Panc1 (cell line): ENCODE measurements at regions not wholly inside any gene's neighbourhood (a gene's known extent, or its start where the extent isn't known, plus 50 kb on each side); places are given as distances from the start of the nearest gene placed in this dataset.

Source experiments
- ATAC-seq: fragments of 200-7000 bp; cut with Tn5 transposase; 2 replicates; pipeline ENCODE4 v1.9.1; 2020; ENCODE audit warnings: mild to moderate bottlenecking, moderate library complexity
- BruUV-seq: library from RNA; stranded (reverse); fragments of 400-500 nt; replicated peaks from 2 replicates; lab custom pipeline; 2021; lab: Mats Ljungman, UMichigan
- CTCF ChIA-PET: fragments of 300-600 bp; sonication (Branson Sonifier 250); formaldehyde crosslinking; loops from one replicate; lab custom pipeline; 2022; ENCODE audit warnings: antibody characterized with exemption; lab: Charles Lee
- POLR2A ChIA-PET: fragments of 300-600 bp; sonication (Branson Sonifier 250); formaldehyde crosslinking; loops from one replicate; lab custom pipeline; 2022; ENCODE audit warnings: antibody characterized with exemption; lab: Charles Lee
- DNase-seq: peaks from one replicate; pipeline ENCODE4 v3.0.0-alpha.2; 2010; ENCODE audit warnings: low read depth, low spot score
- H3K27ac ChIP-seq: 2 replicates; pipeline ENCODE4 v1.5.1; 2011; ENCODE audit warnings: mild to moderate bottlenecking, low read length, inconsistent platforms
- H3K27me3 ChIP-seq: fragments of 200-500 bp; sonication (Bioruptor generic); 2 replicates; pipeline ENCODE4 v1.6.0; 2014; ENCODE audit warnings: low read length, inconsistent platforms; ENCODE audit not compliant: control insufficient read depth, insufficient read depth
- H3K36me3 ChIP-seq: fragments of 200-500 bp; sonication (Bioruptor generic); 2 replicates; pipeline ENCODE4 v1.5.1; 2014; ENCODE audit warnings: inconsistent platforms, mild to moderate bottlenecking, low read length, moderate library complexity; ENCODE audit not compliant: control insufficient read depth, insufficient read depth
- H3K4me1 ChIP-seq: 2 replicates; pipeline ENCODE4 v1.5.1; 2011; ENCODE audit warnings: inconsistent platforms, mild to moderate bottlenecking, low read length, moderate library complexity; ENCODE audit not compliant: control insufficient read depth, insufficient read depth
- H3K4me3 ChIP-seq, 2 experiments: 2 replicates each; pipeline ENCODE4 v1.5.1; 2011 to 2012; ENCODE audit warnings: low read depth in 2 of 2, low read length in 2 of 2, mild to moderate bottlenecking in 2 of 2, inconsistent platforms in 1 of 2, moderate library complexity in 1 of 2
- H3K9me3 ChIP-seq: fragments of 200-500 bp; sonication (Bioruptor generic); 2 replicates; pipeline ENCODE4 v1.5.1; 2014; ENCODE audit warnings: low read depth, mild to moderate bottlenecking, inconsistent platforms, low read length, moderate library complexity; ENCODE audit not compliant: control insufficient read depth, insufficient read depth
- POLR2AphosphoS5 ChIP-seq: IDR thresholded peaks from 2 replicates; pipeline ENCODE4 v1.6.1; 2012; ENCODE audit warnings: mild to moderate bottlenecking, low read depth, low read length, moderate library complexity
- SIN3A ChIP-seq: IDR thresholded peaks from 2 replicates; pipeline ENCODE4 v1.6.1; 2012; ENCODE audit warnings: low read depth, mild to moderate bottlenecking, low read length, moderate library complexity, borderline replicate concordance; ENCODE audit not compliant: insufficient read depth
- TCF7L2 ChIP-seq: IDR thresholded peaks from 2 replicates; pipeline ENCODE4 v1.6.1; 2011; ENCODE audit warnings: mild to moderate bottlenecking, low read depth, low read length, inconsistent platforms
- in situ Hi-C: cut with HindIII; loops from 2 replicates; pipeline ENCODE4 v1.10.0; 2016; ENCODE audit warnings: low sequenced_read_pairs, low pct_unique_long_range_greater_than_20kb
- intact Hi-C: fragments of 100-400 bp; cut with micrococcal nuclease; formaldehyde crosslinking; loops from one replicate; pipeline ENCODE4 v1.10.0; 2022; ENCODE audit not compliant: unreplicated experiment
- TF ChIP-seq, protein P1 (sequence below): fragments of 450-650 bp; IDR thresholded peaks from 2 replicates; pipeline ENCODE4 v1.5.1; 2017; ENCODE audit warnings: mild to moderate bottlenecking
- TF ChIP-seq, protein P2 (sequence below), 2 experiments: IDR thresholded peaks; 2 replicates each; pipeline ENCODE4 v1.6.1; 2011 to 2012; ENCODE audit warnings: low read depth in 2 of 2, control low read depth in 1 of 2, low read length in 1 of 2, mild to moderate bottlenecking in 1 of 2, moderate library complexity in 1 of 2; ENCODE audit not compliant: insufficient read depth in 1 of 2

DNA sequence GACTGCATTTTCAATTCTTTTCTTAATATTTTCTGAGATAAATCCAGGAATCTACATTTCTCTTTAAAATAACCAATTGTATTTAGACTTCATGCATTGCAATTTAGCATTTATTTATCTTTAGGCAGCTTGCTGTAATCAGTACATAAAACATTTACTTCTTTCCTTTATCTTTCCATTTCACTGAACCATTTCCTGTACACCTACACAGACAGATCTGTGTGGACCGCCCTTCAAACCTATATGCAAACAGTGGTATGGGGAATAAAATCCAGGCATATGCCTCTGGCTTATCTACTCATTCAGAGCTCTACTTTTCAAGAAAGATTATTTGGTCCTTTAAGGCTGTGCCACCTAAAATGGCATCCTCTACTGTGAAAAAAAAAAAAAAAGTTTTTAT lies 640.0 kb downstream of the MAT2B start:
- no peaks in the 10 kb centered on the region for H3K27me3 ChIP-seq
- ChIA-PET CTCF (no interaction called here), POLR2A (no interaction called here)
- H3K4me3 ChIP-seq, result no peak overlapping the region
- no peak overlapping the region for H3K27ac ChIP-seq
- no peaks in the 10 kb centered on the region for H3K36me3 ChIP-seq
- TF ChIP-seq POLR2AphosphoS5 (no peak), SIN3A (no peak), TCF7L2 (no peak)
- TF ChIP-seq, protein P1, sequence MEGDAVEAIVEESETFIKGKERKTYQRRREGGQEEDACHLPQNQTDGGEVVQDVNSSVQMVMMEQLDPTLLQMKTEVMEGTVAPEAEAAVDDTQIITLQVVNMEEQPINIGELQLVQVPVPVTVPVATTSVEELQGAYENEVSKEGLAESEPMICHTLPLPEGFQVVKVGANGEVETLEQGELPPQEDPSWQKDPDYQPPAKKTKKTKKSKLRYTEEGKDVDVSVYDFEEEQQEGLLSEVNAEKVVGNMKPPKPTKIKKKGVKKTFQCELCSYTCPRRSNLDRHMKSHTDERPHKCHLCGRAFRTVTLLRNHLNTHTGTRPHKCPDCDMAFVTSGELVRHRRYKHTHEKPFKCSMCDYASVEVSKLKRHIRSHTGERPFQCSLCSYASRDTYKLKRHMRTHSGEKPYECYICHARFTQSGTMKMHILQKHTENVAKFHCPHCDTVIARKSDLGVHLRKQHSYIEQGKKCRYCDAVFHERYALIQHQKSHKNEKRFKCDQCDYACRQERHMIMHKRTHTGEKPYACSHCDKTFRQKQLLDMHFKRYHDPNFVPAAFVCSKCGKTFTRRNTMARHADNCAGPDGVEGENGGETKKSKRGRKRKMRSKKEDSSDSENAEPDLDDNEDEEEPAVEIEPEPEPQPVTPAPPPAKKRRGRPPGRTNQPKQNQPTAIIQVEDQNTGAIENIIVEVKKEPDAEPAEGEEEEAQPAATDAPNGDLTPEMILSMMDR, result no peak
- TF ChIP-seq, protein P2, sequence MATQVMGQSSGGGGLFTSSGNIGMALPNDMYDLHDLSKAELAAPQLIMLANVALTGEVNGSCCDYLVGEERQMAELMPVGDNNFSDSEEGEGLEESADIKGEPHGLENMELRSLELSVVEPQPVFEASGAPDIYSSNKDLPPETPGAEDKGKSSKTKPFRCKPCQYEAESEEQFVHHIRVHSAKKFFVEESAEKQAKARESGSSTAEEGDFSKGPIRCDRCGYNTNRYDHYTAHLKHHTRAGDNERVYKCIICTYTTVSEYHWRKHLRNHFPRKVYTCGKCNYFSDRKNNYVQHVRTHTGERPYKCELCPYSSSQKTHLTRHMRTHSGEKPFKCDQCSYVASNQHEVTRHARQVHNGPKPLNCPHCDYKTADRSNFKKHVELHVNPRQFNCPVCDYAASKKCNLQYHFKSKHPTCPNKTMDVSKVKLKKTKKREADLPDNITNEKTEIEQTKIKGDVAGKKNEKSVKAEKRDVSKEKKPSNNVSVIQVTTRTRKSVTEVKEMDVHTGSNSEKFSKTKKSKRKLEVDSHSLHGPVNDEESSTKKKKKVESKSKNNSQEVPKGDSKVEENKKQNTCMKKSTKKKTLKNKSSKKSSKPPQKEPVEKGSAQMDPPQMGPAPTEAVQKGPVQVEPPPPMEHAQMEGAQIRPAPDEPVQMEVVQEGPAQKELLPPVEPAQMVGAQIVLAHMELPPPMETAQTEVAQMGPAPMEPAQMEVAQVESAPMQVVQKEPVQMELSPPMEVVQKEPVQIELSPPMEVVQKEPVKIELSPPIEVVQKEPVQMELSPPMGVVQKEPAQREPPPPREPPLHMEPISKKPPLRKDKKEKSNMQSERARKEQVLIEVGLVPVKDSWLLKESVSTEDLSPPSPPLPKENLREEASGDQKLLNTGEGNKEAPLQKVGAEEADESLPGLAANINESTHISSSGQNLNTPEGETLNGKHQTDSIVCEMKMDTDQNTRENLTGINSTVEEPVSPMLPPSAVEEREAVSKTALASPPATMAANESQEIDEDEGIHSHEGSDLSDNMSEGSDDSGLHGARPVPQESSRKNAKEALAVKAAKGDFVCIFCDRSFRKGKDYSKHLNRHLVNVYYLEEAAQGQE (IDR thresholded peaks at IDR 0.05; ENCODE audit: insufficient read depth in 1 of 2, low read depth in 2 of 2, low read length in 1 of 2), result no peak
- in situ Hi-C loops, result no loop called here
- DNase-seq (no peak), ATAC-seq (no peak)
- intact Hi-C loops, result no loop called here
- H3K4me1 ChIP-seq, result no peaks in the 10 kb centered on the region
- BruUV-seq, result no TSS peak
- no peaks in the 10 kb centered on the region for H3K9me3 ChIP-seq

DNA sequence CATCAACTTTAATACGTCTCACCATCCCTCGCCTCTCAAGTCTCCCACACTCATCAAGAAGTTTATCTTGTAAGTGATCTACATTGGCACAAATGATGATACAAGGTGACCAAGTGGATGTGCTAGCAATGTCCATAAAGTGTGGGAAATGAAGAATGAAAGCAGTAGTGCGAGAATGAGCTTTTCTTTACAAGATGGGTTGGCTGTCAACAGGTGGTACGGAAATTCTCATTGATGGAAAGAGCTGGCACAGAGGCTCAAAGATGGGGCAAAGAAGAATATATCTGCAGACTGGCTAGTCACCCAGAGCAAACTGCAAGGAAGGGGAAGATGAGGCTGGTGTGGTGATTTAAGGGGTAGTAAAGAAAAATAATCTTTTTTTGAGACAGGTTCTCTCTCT lies 640.8 kb downstream of the MAT2B start:
- no peak for TF ChIP-seq POLR2AphosphoS5
- TF ChIP-seq SIN3A, result no peak
- no peak for TF ChIP-seq TCF7L2
- TF ChIP-seq, protein P1, result no peak
- CTCF ChIA-PET, result no interaction called here
- in situ Hi-C loops, result no loop called here
- no TSS peak for BruUV-seq
- Histone ChIP-seq H3K9me3 (no peaks in the 10 kb centered on the region), H3K4me3 (no peak overlapping the region), H3K36me3 (no peaks in the 10 kb centered on the region), H3K27me3 (no peaks in the 10 kb centered on the region), H3K4me1 (no peaks in the 10 kb centered on the region), H3K27ac (no peak overlapping the region)
- POLR2A ChIA-PET, result no interaction called here
- no peak for ATAC-seq
- intact Hi-C loops, result no loop called here
- DNase-seq, result no peak
